ENCODE measurements at regions not wholly inside any gene's neighbourhood (a gene's known extent, or its start where the extent isn't known, plus 50 kb on each side); places are given as distances from the start of the nearest gene placed in this dataset.

GRCh38 chr2:72041638-72042111, 106.0 kb downstream of the CYP26B1 start:
- peaks cover 2% of the 10 kb centered on the region for H3K9me3 Mint-ChIP-seq (ENCODE audit: unreplicated experiment)
- H3K27me3 Mint-ChIP-seq (ENCODE audit: unreplicated experiment): peaks cover 5% of the 10 kb centered on the region
- TF ChIP-seq, protein P1, sequence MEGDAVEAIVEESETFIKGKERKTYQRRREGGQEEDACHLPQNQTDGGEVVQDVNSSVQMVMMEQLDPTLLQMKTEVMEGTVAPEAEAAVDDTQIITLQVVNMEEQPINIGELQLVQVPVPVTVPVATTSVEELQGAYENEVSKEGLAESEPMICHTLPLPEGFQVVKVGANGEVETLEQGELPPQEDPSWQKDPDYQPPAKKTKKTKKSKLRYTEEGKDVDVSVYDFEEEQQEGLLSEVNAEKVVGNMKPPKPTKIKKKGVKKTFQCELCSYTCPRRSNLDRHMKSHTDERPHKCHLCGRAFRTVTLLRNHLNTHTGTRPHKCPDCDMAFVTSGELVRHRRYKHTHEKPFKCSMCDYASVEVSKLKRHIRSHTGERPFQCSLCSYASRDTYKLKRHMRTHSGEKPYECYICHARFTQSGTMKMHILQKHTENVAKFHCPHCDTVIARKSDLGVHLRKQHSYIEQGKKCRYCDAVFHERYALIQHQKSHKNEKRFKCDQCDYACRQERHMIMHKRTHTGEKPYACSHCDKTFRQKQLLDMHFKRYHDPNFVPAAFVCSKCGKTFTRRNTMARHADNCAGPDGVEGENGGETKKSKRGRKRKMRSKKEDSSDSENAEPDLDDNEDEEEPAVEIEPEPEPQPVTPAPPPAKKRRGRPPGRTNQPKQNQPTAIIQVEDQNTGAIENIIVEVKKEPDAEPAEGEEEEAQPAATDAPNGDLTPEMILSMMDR (IDR thresholded peaks at IDR 0.05; ENCODE audit: partially characterized antibody, unreplicated experiment): no peak
- peaks cover 11% of the 10 kb centered on the region for H3K36me3 Mint-ChIP-seq (ENCODE audit: unreplicated experiment)
- DNase-seq: no peak
- no peak overlapping the region for H3K4me3 Mint-ChIP-seq (ENCODE audit: unreplicated experiment)
- H3K4me1 Mint-ChIP-seq (ENCODE audit: low read depth, unreplicated experiment): no peaks in the 10 kb centered on the region
- no peak overlapping the region for H3K27ac Mint-ChIP-seq (ENCODE audit: unreplicated experiment)

DNA sequence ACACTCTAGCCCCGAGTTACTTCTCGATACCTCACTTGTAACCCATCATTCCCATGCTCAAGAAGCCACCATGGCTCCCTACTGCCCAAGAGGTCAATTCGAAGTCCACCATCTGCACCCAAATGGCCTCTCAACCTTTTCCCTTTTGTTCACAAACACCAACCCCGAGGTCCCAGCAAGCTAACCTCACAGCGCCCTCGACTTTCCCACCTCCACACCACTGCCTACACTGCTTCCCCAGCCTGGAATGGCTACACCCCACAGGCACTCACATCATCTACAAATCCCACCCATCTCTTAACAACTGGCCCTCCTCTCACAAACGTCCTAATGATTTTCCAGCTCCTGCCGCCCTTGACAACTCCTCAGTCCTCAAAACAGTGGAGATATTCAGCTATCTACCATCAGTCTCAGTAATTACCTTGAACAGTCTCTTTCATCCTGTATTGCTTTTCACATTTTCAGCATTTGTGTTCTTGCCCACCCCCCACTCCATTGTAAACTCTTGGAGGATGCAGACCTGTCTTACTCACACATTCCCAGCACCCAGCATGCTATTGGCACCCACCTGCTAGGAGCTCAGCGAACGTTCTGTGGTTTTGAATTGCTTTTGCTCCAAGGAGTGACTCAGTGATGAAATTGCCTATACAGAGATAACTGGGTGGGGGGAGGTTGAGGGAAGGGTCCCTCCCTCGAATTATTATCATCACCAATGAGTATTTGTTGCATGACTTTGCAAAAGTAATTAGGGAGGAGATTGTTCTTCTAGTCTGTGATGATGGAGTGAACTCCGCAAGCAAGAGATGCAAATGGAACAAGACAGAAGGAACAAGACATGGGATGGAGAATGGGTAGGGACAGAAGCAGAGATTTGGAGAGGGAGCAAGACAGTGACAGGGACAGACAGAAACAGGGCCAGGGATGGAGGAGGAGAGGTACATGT, 106.8 kb downstream of the CYP26B1 start:
- no peak for DNase-seq
- TF ChIP-seq, protein P1 (IDR thresholded peaks at IDR 0.05; ENCODE audit: partially characterized antibody, unreplicated experiment): no peak
- H3K9me3 Mint-ChIP-seq (ENCODE audit: unreplicated experiment): peaks cover 3% of the 10 kb centered on the region
- peaks cover 5% of the 10 kb centered on the region for H3K27me3 Mint-ChIP-seq (ENCODE audit: unreplicated experiment)
- H3K27ac Mint-ChIP-seq (ENCODE audit: unreplicated experiment): no peak overlapping the region
- no peak overlapping the region for H3K4me3 Mint-ChIP-seq (ENCODE audit: unreplicated experiment)
- no peaks in the 10 kb centered on the region for H3K4me1 Mint-ChIP-seq (ENCODE audit: low read depth, unreplicated experiment)
- H3K36me3 Mint-ChIP-seq (ENCODE audit: unreplicated experiment): peaks cover 11% of the 10 kb centered on the region

DNA sequence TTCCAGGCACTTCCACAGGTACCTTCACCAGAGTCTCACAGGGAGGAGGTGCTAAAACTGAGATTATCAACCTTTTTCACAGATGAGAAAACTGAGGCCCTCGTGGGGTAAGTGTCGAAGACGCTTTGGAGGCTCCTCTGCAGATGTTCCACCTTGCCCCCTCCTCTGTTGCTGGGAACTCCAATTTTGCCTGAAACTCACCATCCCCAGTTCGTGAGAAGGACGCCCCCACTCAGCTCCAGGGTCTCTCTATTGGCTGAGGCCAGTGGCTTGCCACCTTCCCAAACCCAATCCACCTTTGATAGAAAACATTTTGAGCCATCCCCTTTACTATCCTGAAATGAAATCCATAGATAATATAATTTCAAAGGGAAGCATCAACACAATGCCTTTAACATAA, 109.1 kb downstream of the CYP26B1 start:
- DNase-seq: no peak
- TF ChIP-seq, protein P1 (IDR thresholded peaks at IDR 0.05; ENCODE audit: partially characterized antibody, unreplicated experiment): no peak
- H3K36me3 Mint-ChIP-seq (ENCODE audit: unreplicated experiment): peaks cover 5% of the 10 kb centered on the region
- no peak overlapping the region for H3K27ac Mint-ChIP-seq (ENCODE audit: unreplicated experiment)
- H3K4me3 Mint-ChIP-seq (ENCODE audit: unreplicated experiment): no peak overlapping the region
- H3K4me1 Mint-ChIP-seq (ENCODE audit: low read depth, unreplicated experiment): peaks cover 3% of the 10 kb centered on the region
- peaks cover 5% of the 10 kb centered on the region for H3K27me3 Mint-ChIP-seq (ENCODE audit: unreplicated experiment)
- H3K9me3 Mint-ChIP-seq (ENCODE audit: unreplicated experiment): peaks cover 4% of the 10 kb centered on the region

GRCh38 chr2:72037261-72037666, 110.4 kb downstream of the CYP26B1 start:
- no peaks in the 10 kb centered on the region for H3K36me3 Mint-ChIP-seq (ENCODE audit: unreplicated experiment)

More at GRCh38 chr2:72037261-72037666, 110.4 kb downstream of the CYP26B1 start:
- DNase-seq: no peak
- TF ChIP-seq, protein P1 (IDR thresholded peaks at IDR 0.05; ENCODE audit: partially characterized antibody, unreplicated experiment): no peak
- H3K9me3 Mint-ChIP-seq (ENCODE audit: unreplicated experiment): peaks cover 6% of the 10 kb centered on the region
- no peak overlapping the region for H3K4me3 Mint-ChIP-seq (ENCODE audit: unreplicated experiment)
- H3K27me3 Mint-ChIP-seq (ENCODE audit: unreplicated experiment): peaks cover 7% of the 10 kb centered on the region
- H3K27ac Mint-ChIP-seq (ENCODE audit: unreplicated experiment): no peak overlapping the region
- H3K4me1 Mint-ChIP-seq (ENCODE audit: low read depth, unreplicated experiment): peaks cover 6% of the 10 kb centered on the region
